ENCODE measurements at regions not wholly inside any gene's neighbourhood (a gene's known extent, or its start where the extent isn't known, plus 50 kb on each side); places are given as distances from the start of the nearest gene placed in this dataset.

- Histone ChIP-seq H3K4me2 (ENCODE audit: insufficient read depth in 1 of 2, low read depth in 2 of 2, low read length in 2 of 2) (no peak overlapping the region), H2BK20ac (ENCODE audit: low read length) (no peak overlapping the region), H4K8ac (ENCODE audit: extremely low read depth, insufficient read depth, low read length) (no peak overlapping the region), H3K56ac (replicated peaks; ENCODE audit: insufficient read length, low read depth, low read length) (no peak overlapping the region), H3K79me2 (ENCODE audit: control insufficient read depth in 1 of 2, insufficient read depth in 2 of 2, low read length in 2 of 2) (no peaks in the 10 kb centered on the region), H4K91ac (replicated peaks; ENCODE audit: insufficient read length, low read length) (no peak overlapping the region), H2BK120ac (replicated peaks; ENCODE audit: low read depth, low read length) (no peak overlapping the region), H3K14ac (ENCODE audit: insufficient read length) (no peak overlapping the region), H3K23ac (ENCODE audit: insufficient read length) (no peak overlapping the region), H3K36me3 (ENCODE audit: control insufficient read depth in 2 of 4, insufficient read depth in 4 of 4, low read length in 3 of 4) (no peaks in the 10 kb centered on the region), H2AFZ (ENCODE audit: low read length) (no peak overlapping the region), H3K18ac (ENCODE audit: extremely low read depth, low read length) (no peak overlapping the region), H2AK5ac (ENCODE audit: low read depth, low read length) (no peak overlapping the region), H2BK12ac (ENCODE audit: low read depth, low read length) (no peak overlapping the region), H3K23me2 (ENCODE audit: low read depth, low read length) (no peaks in the 10 kb centered on the region), H2BK15ac (ENCODE audit: low read length) (no peak overlapping the region), H3K4me1 (replicated peaks in 1 of 4; ENCODE audit: control insufficient read depth in 3 of 4, insufficient read depth in 4 of 4, low read length in 3 of 4) (no peaks in the 10 kb centered on the region), H3K27me3 (replicated peaks in 1 of 4; ENCODE audit: control insufficient read depth in 3 of 4, extremely low read depth in 1 of 4, insufficient read depth in 3 of 4, low read length in 3 of 4) (no peaks in the 10 kb centered on the region), H3K4ac (replicated peaks; ENCODE audit: insufficient read length, low read depth, low read length) (no peak overlapping the region), H3K27ac (ENCODE audit: low read depth, low read length) (no peak overlapping the region), H2BK5ac (ENCODE audit: low read depth, low read length) (no peak overlapping the region), H4K5ac (ENCODE audit: insufficient read length, low read depth, low read length) (no peak overlapping the region), H4K20me1 (replicated peaks in 1 of 2; ENCODE audit: control insufficient read depth in 1 of 2, insufficient read depth in 2 of 2, low read length in 2 of 2) (no peaks in the 10 kb centered on the region), H3K4me3 (ENCODE audit: extremely low read depth in 1 of 4, insufficient read depth in 2 of 4, low read depth in 3 of 4, low read length in 4 of 4) (no peak overlapping the region), H3K79me1 (ENCODE audit: low read depth, low read length) (no peaks in the 10 kb centered on the region), H3K9me3 (ENCODE audit: insufficient read depth in 2 of 2, low read depth in 1 of 2, low read length in 1 of 2) (no peaks in the 10 kb centered on the region), H3K9ac (replicated peaks in 1 of 4; ENCODE audit: extremely low read depth in 1 of 4, low read depth in 3 of 4, low read length in 3 of 4) (no peak overlapping the region)
- POLR2A ChIA-PET (ENCODE audit: partially characterized antibody) = interaction anchor here (1.2 kb wide), 2 partner anchors 9 to 358 kb away, joined by 3 read pairs; no protein-coding TSS in a partner anchor
- FAIRE-seq (no peak), DNase-seq (ENCODE audit: low read depth in 1 of 2, low spot score in 2 of 2) (no peak)
- WGBS, 2 experiments (ENCODE audit: extremely low coverage in 1 of 2, insufficient coverage in 1 of 2, insufficient read length in 1 of 2, insufficient replicate concordance in 2 of 2, low coverage in 1 of 2, low lambda C conversion rate in 2 of 2, missing lambda C conversion rate in 1 of 2) = 87% methylated on average over 2 of the region's 2 CpGs; no CpG with 5 or more reads in 1 of the 2 experiments
- CTCF ChIA-PET (ENCODE audit: partially characterized antibody) = interaction anchor here (1.0 to 1.4 kb wide), 2 partner anchors 170 to 334 kb away, joined by 3 to 6 read pairs; no protein-coding TSS in a partner anchor
- TF ChIP-seq RAD21 (IDR thresholded peaks at IDR 0.05 in 1 of 2, conservative IDR thresholded peaks at IDR 0.05 in 1 of 2; ENCODE audit: low read depth in 2 of 2, low read length in 2 of 2) = no peak
- no peak for TF ChIP-seq GABPA (IDR thresholded peaks at IDR 0.05; ENCODE audit: borderline replicate concordance, insufficient read depth, low read length)
- no peak for TF ChIP-seq RXRA (IDR thresholded peaks at IDR 0.05; ENCODE audit: insufficient read depth, low read depth, low read length)
- no peak for TF ChIP-seq HDAC2 (IDR thresholded peaks at IDR 0.05; ENCODE audit: borderline replicate concordance in 1 of 2, low read depth in 2 of 2, low read length in 2 of 2)
- TF ChIP-seq CBX5 (IDR thresholded peaks at IDR 0.05; ENCODE audit: low read depth, low read length) = no peak
- no peak for TF ChIP-seq SP1 (IDR thresholded peaks at IDR 0.05; ENCODE audit: low read depth, low read length)
- no peak for TF ChIP-seq SIRT6 (IDR thresholded peaks at IDR 0.05; ENCODE audit: low read length)
- TF ChIP-seq TCF12 (IDR thresholded peaks at IDR 0.05; ENCODE audit: low read depth, low read length) = no peak
- TF ChIP-seq KDM1A (IDR thresholded peaks at IDR 0.05; ENCODE audit: borderline replicate concordance, low read length) = no peak
- no peak for TF ChIP-seq POLR2A (IDR thresholded peaks at IDR 0.05; ENCODE audit: control extremely low read depth in 1 of 2, low read depth in 2 of 2, low read length in 2 of 2)
- TF ChIP-seq JUND (IDR thresholded peaks at IDR 0.05; ENCODE audit: low read length) = no peak
- TF ChIP-seq CTCF (IDR thresholded peaks at IDR 0.05; ENCODE audit: control extremely low read depth in 1 of 3, insufficient read depth in 1 of 3, low read depth in 1 of 3, low read length in 3 of 3) = no peak
Measured at GRCh38 chr10:88219753-88220152, 356.3 kb downstream of the PTEN start.

Measured in H1 (cell line).